A673 (cell line): ENCODE measurements at regions not wholly inside any gene's neighbourhood (a gene's known extent, or its start where the extent isn't known, plus 50 kb on each side); places are given as distances from the start of the nearest gene placed in this dataset.

Experiments
- BruUV-seq: library from RNA; stranded (reverse); fragments of 400-500 nt; replicated peaks from 2 replicates; lab custom pipeline; 2021; lab: Mats Ljungman, UMichigan
- CTCF ChIA-PET: fragments of 300-600 bp; sonication (Branson Sonifier 250); formaldehyde crosslinking; loops from one replicate; lab custom pipeline; 2022; ENCODE audit warnings: antibody characterized with exemption; lab: Charles Lee
- POLR2A ChIA-PET: fragments of 300-600 bp; sonication (Branson Sonifier 250); formaldehyde crosslinking; loops from one replicate; lab custom pipeline; 2022; ENCODE audit warnings: antibody characterized with exemption; ENCODE audit not compliant: low non-redundant PET; lab: Charles Lee
- DNase-seq: peaks from one replicate; pipeline ENCODE4 v3.0.0-alpha.2; 2015; ENCODE audit warnings: low spot score
- H3K27ac ChIP-seq: fragments of 200-600 bp; sonication (generic); 2 replicates; pipeline ENCODE4 v1.5.1; 2016; ENCODE audit warnings: mixed run types, low read depth, mild to moderate bottlenecking, mixed read lengths, antibody characterized with exemption, low read length; ENCODE audit not compliant: poor library complexity, severe bottlenecking
- H3K27me3 ChIP-seq: fragments of 200-600 bp; sonication (generic); replicated peaks from 2 replicates; pipeline ENCODE4 v1.6.1; 2017; ENCODE audit warnings: mixed run types, low read depth, mild to moderate bottlenecking, mixed read lengths, antibody characterized with exemption, low read length; ENCODE audit not compliant: insufficient read depth, poor library complexity
- H3K36me3 ChIP-seq: fragments of 200-600 bp; sonication (generic); 2 replicates; pipeline ENCODE4 v1.6.1; 2016; ENCODE audit warnings: mixed run types, mild to moderate bottlenecking, mixed read lengths, antibody characterized with exemption, low read length; ENCODE audit not compliant: insufficient read depth, poor library complexity, severe bottlenecking
- H3K4me1 ChIP-seq: fragments of 200-600 bp; sonication (generic); 2 replicates; pipeline ENCODE4 v1.6.1; 2017; ENCODE audit warnings: mixed run types, mild to moderate bottlenecking, mixed read lengths, antibody characterized with exemption, low read length; ENCODE audit not compliant: insufficient read depth, poor library complexity, severe bottlenecking
- H3K4me3 ChIP-seq: fragments of 200-600 bp; sonication (generic); 2 replicates; pipeline ENCODE4 v1.5.1; 2016; ENCODE audit warnings: low read depth, mixed run types, mild to moderate bottlenecking, mixed read lengths, low read length; ENCODE audit not compliant: poor library complexity, severe bottlenecking
- H3K9me3 ChIP-seq: fragments of 200-600 bp; sonication (generic); 2 replicates; pipeline ENCODE4 v1.6.1; 2016; ENCODE audit warnings: mixed run types, low read depth, mild to moderate bottlenecking, mixed read lengths, antibody characterized with exemption, low read length; ENCODE audit not compliant: poor library complexity, severe bottlenecking
- CTCF ChIP-seq: fragments of 300-800, 200-600 bp; sonication (generic); conservative IDR thresholded peaks from 2 replicates; pipeline ENCODE4 v1.5.1; 2017; ENCODE audit warnings: low read depth, mild to moderate bottlenecking, antibody characterized with exemption, low read length, moderate library complexity, mixed read lengths
- EZH2 ChIP-seq: fragments of 200-600 bp; sonication (generic); IDR thresholded peaks from 2 replicates; pipeline ENCODE4 v1.6.1; 2017; ENCODE audit warnings: borderline replicate concordance, low read depth, mild to moderate bottlenecking, mixed read lengths, antibody characterized with exemption, low read length; ENCODE audit not compliant: poor library complexity, severe bottlenecking
- intact Hi-C: fragments of 100-400 bp; cut with micrococcal nuclease; formaldehyde crosslinking; loops from one replicate; pipeline ENCODE4 v1.10.0; 2022; ENCODE audit not compliant: unreplicated experiment

- CTCF ChIA-PET = no interaction called here
- Histone ChIP-seq H3K36me3 (no peaks in the 10 kb centered on the region), H3K9me3 (peaks cover 6% of the 10 kb centered on the region), H3K27ac (no peak overlapping the region), H3K4me3 (no peak overlapping the region), H3K27me3 (no peaks in the 10 kb centered on the region), H3K4me1 (no peaks in the 10 kb centered on the region)
- POLR2A ChIA-PET = no interaction called here
- no TSS peak for BruUV-seq
- intact Hi-C loops = no loop called here
- no peak for DNase-seq
- TF ChIP-seq CTCF (0 out of 2 replicates have a peak, but pooled peaks have one; percentile 8), EZH2 (no peak)
Observed at GRCh38 chr2:54048117-54048785, 67.2 kb upstream of the ACYP2 start.

- no TSS peak for BruUV-seq
- no peak for TF ChIP-seq EZH2
- TF ChIP-seq CTCF = no peak
- Histone ChIP-seq H3K9me3 (peaks cover 6% of the 10 kb centered on the region), H3K27me3 (no peaks in the 10 kb centered on the region), H3K4me1 (no peaks in the 10 kb centered on the region), H3K4me3 (no peak overlapping the region), H3K36me3 (no peaks in the 10 kb centered on the region), H3K27ac (no peak overlapping the region)
- POLR2A ChIA-PET = no interaction called here
- intact Hi-C loops = no loop called here
- no peak for DNase-seq
- CTCF ChIA-PET = no interaction called here
Observed at GRCh38 chr2:54047658-54048057, 67.8 kb upstream of the ACYP2 start.

- H3K27ac ChIP-seq = no peak overlapping the region
- ChIA-PET CTCF (no interaction called here), POLR2A (no interaction called here)
- BruUV-seq = no TSS peak
- no peaks in the 10 kb centered on the region for H3K36me3 ChIP-seq
- DNase-seq = no peak
- no peaks in the 10 kb centered on the region for H3K4me1 ChIP-seq
- no peaks in the 10 kb centered on the region for H3K27me3 ChIP-seq
- intact Hi-C loops = no loop called here
- peaks cover 6% of the 10 kb centered on the region for H3K9me3 ChIP-seq
- H3K4me3 ChIP-seq = no peak overlapping the region
- TF ChIP-seq EZH2 (no peak), CTCF (no peak)
Observed at GRCh38 chr2:54047091-54047490, 68.3 kb upstream of the ACYP2 start.
